ENCODE measurements at regions not wholly inside any gene's neighbourhood (a gene's known extent, or its start where the extent isn't known, plus 50 kb on each side); places are given as distances from the start of the nearest gene placed in this dataset.

DNA sequence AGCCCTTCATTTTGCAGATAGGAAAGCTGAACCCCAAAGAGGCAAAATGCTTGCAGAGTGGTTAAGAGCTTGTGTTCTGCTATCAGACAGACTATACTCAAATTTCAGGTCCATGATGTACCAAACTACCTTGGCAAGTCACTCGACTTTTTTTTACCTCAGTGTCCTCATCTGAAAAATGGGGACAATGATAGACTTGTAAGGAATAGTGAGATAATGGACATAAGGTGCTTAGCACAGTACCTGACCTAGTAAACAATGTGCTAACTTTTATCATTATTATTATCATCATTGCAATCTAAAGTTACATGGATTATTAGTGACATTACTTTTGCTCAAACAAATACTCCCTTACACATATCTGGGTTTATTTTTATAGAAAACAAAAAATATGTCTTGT is 79.4 kb upstream of the ARID5B start:
- no peak overlapping the region for H3K27ac ChIP-seq (ENCODE audit: low read depth in 2 of 2, low read length in 2 of 2)
- no peaks in the 10 kb centered on the region for H3K36me3 ChIP-seq (ENCODE audit: control insufficient read depth in 2 of 3, insufficient read depth in 3 of 3, low read length in 3 of 3)
- intact Hi-C loops (cut with DNase I), result no loop called here
- no peaks in the 10 kb centered on the region for H3K27me3 ChIP-seq (ENCODE audit: control insufficient read depth, insufficient read depth, low read length)
- H3K9ac ChIP-seq (ENCODE audit: low read length in 3 of 3), result no peak overlapping the region
- no peak for DNase-seq
- TF ChIP-seq, protein P1, sequence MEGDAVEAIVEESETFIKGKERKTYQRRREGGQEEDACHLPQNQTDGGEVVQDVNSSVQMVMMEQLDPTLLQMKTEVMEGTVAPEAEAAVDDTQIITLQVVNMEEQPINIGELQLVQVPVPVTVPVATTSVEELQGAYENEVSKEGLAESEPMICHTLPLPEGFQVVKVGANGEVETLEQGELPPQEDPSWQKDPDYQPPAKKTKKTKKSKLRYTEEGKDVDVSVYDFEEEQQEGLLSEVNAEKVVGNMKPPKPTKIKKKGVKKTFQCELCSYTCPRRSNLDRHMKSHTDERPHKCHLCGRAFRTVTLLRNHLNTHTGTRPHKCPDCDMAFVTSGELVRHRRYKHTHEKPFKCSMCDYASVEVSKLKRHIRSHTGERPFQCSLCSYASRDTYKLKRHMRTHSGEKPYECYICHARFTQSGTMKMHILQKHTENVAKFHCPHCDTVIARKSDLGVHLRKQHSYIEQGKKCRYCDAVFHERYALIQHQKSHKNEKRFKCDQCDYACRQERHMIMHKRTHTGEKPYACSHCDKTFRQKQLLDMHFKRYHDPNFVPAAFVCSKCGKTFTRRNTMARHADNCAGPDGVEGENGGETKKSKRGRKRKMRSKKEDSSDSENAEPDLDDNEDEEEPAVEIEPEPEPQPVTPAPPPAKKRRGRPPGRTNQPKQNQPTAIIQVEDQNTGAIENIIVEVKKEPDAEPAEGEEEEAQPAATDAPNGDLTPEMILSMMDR (IDR thresholded peaks at IDR 0.05; ENCODE audit: borderline replicate concordance, extremely low read depth, insufficient read depth), result no peak
- H3K4me3 ChIP-seq (ENCODE audit: low read length in 3 of 3), result no peak overlapping the region
- no peak for FAIRE-seq
- H3K9me3 ChIP-seq (ENCODE audit: control insufficient read depth in 2 of 3, insufficient read depth in 1 of 3, low read length in 3 of 3), result no peaks in the 10 kb centered on the region
- H3K4me1 ChIP-seq (ENCODE audit: control insufficient read depth in 2 of 3, insufficient read depth in 2 of 3, low read depth in 1 of 3, low read length in 3 of 3), result no peaks in the 10 kb centered on the region

DNA sequence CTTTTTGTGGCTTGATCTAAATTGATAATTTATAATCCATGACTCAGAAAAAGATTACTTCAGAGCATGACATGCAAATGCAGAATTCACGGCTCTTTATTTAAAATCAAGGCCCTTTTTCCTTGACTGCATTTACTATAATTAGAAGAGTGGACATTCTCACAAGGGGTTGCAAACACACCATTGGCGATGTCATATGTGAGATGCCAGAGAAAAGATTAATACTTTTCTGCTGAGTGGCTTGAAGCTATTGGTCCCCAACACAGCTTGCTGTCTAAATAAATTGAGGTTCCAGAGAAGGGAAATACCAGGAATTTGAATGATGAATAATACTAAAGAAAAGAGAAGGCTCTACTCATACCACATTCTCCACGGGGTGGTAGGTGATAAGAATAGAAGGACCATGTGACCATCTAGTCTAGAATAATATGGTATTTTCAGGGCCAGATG is 78.7 kb upstream of the ARID5B start:
- TF ChIP-seq, protein P1 (IDR thresholded peaks at IDR 0.05; ENCODE audit: borderline replicate concordance, extremely low read depth, insufficient read depth), result no peak
- FAIRE-seq, result no peak
- no peaks in the 10 kb centered on the region for H3K4me1 ChIP-seq (ENCODE audit: control insufficient read depth in 2 of 3, insufficient read depth in 2 of 3, low read depth in 1 of 3, low read length in 3 of 3)

DNA sequence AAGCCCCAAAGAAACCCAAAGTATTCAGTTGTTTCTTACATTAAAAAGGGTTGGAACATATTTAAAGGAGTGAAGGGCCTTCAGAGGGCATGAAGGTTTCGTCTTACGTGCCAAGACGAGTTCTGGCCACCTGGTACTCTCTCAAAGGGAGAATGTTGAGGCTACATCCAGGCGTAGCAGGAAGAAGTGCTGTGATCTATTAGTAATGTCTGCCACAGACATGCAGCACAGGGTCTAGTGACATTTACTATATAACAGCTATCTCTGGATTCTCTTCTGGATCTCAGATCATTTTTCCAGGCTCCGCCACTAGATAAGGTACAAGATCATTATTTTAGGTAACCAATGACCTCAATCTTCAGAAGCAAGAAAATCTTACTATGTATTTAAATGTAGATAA is 76.5 kb upstream of the ARID5B start:
- no peak overlapping the region for H3K4me3 ChIP-seq (ENCODE audit: low read length in 3 of 3)
- H3K27ac ChIP-seq (ENCODE audit: low read depth in 2 of 2, low read length in 2 of 2), result no peak overlapping the region
- intact Hi-C loops (cut with DNase I), result no loop called here
- H3K9me3 ChIP-seq (ENCODE audit: control insufficient read depth in 2 of 3, insufficient read depth in 1 of 3, low read length in 3 of 3), result no peaks in the 10 kb centered on the region
- H3K36me3 ChIP-seq (ENCODE audit: control insufficient read depth in 2 of 3, insufficient read depth in 3 of 3, low read length in 3 of 3), result no peaks in the 10 kb centered on the region
- FAIRE-seq (no peak), DNase-seq (no peak)
- no peaks in the 10 kb centered on the region for H3K4me1 ChIP-seq (ENCODE audit: control insufficient read depth in 2 of 3, insufficient read depth in 2 of 3, low read depth in 1 of 3, low read length in 3 of 3)
- no peak overlapping the region for H3K9ac ChIP-seq (ENCODE audit: low read length in 3 of 3)
- TF ChIP-seq, protein P1 (IDR thresholded peaks at IDR 0.05; ENCODE audit: borderline replicate concordance, extremely low read depth, insufficient read depth), result no peak
- no peaks in the 10 kb centered on the region for H3K27me3 ChIP-seq (ENCODE audit: control insufficient read depth, insufficient read depth, low read length)

More for the DNA sequence above, 78.7 kb upstream of the ARID5B start:
- Histone ChIP-seq H3K9me3 (ENCODE audit: control insufficient read depth in 2 of 3, insufficient read depth in 1 of 3, low read length in 3 of 3) (no peaks in the 10 kb centered on the region), H3K36me3 (ENCODE audit: control insufficient read depth in 2 of 3, insufficient read depth in 3 of 3, low read length in 3 of 3) (no peaks in the 10 kb centered on the region), H3K9ac (ENCODE audit: low read length in 3 of 3) (no peak overlapping the region), H3K4me3 (ENCODE audit: low read length in 3 of 3) (no peak overlapping the region), H3K27me3 (ENCODE audit: control insufficient read depth, insufficient read depth, low read length) (no peaks in the 10 kb centered on the region), H3K27ac (ENCODE audit: low read depth in 2 of 2, low read length in 2 of 2) (no peak overlapping the region)
- intact Hi-C loops (cut with DNase I), result no loop called here
- DNase-seq, result no peak

DNA sequence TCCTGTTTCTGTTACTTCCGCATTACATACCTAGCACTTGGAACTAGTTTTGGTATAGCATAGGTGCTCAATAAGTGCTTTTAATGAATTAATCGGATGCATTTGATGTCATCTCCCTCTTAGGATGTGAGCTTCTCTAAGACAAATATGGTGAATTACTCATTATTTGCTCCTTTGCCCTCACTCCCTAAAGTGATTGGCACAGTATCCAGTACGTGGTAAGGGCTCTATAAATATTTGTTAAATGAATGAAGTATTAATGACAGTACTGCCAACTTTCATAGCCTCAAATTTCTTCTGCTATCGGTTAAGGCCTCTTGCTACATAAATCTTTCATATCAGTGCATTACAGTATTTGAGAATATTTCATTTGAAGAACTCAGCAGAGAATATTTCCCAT is 75.9 kb upstream of the ARID5B start:
- Histone ChIP-seq H3K9ac (ENCODE audit: low read length in 3 of 3) (no peak overlapping the region), H3K27me3 (ENCODE audit: control insufficient read depth, insufficient read depth, low read length) (no peaks in the 10 kb centered on the region), H3K9me3 (ENCODE audit: control insufficient read depth in 2 of 3, insufficient read depth in 1 of 3, low read length in 3 of 3) (no peaks in the 10 kb centered on the region), H3K4me3 (ENCODE audit: low read length in 3 of 3) (no peak overlapping the region), H3K36me3 (ENCODE audit: control insufficient read depth in 2 of 3, insufficient read depth in 3 of 3, low read length in 3 of 3) (no peaks in the 10 kb centered on the region), H3K4me1 (ENCODE audit: control insufficient read depth in 2 of 3, insufficient read depth in 2 of 3, low read depth in 1 of 3, low read length in 3 of 3) (no peaks in the 10 kb centered on the region), H3K27ac (ENCODE audit: low read depth in 2 of 2, low read length in 2 of 2) (no peak overlapping the region)
- FAIRE-seq (no peak), DNase-seq (no peak)
- intact Hi-C loops (cut with DNase I), result no loop called here
- TF ChIP-seq, protein P1 (IDR thresholded peaks at IDR 0.05; ENCODE audit: borderline replicate concordance, extremely low read depth, insufficient read depth), result no peak
